Tibial artery (tissue), 4 donors: ENCODE measurements at regions not wholly inside any gene's neighbourhood (a gene's known extent, or its start where the extent isn't known, plus 50 kb on each side); places are given as distances from the start of the nearest gene placed in this dataset.
A peak's percentile ranks its signal among the peaks of the same experiment; 100 is the strongest.

Experiments used
- DNase-seq, 2 donors: peaks; one replicate each; pipeline ENCODE4 v3.0.0-alpha.2; 2019
- H3K27ac ChIP-seq, 2 donors: fragments of 200-600 bp; sonication (generic) in 1 of 2; 1 replicate in 1 of 2; 2 replicates in 1 of 2; pipeline ENCODE4 v1.5.1; 2018 to 2019; ENCODE audit warnings: mild to moderate bottlenecking in 1 of 2
- H3K27me3 ChIP-seq, 2 donors: fragments of 200-600 bp; sonication (generic) in 1 of 2; one replicate each; pipeline versions ENCODE4 v1.5.1 to v1.6.0; 2016 to 2019
- H3K36me3 ChIP-seq, 3 donors: fragments of 200-600 bp; sonication (generic) in 2 of 3; one replicate each; pipeline ENCODE4 v1.5.1; 2016 to 2019; ENCODE audit warnings: mild to moderate bottlenecking in 2 of 3
- H3K4me1 ChIP-seq, 4 donors: fragments of 200-600 bp; sonication (generic) in 2 of 4; 1 replicate in 3 of 4; 2 replicates in 1 of 4; pipeline ENCODE4 v1.5.1; 2016 to 2019
- H3K4me3 ChIP-seq, 2 donors: fragments of 200-600 bp; sonication (generic) in 1 of 2; 1 replicate in 1 of 2; 2 replicates in 1 of 2; pipeline ENCODE4 v1.5.1; 2018 to 2019; ENCODE audit warnings: mild to moderate bottlenecking in 2 of 2
- H3K9me3 ChIP-seq, 3 donors: fragments of 200-600 bp; sonication (generic) in 1 of 3; one replicate each; pipeline ENCODE4 v1.5.1; 2016 to 2019
- CTCF ChIP-seq, 2 experiments: fragments of 200-600 bp in 1 of 2; fragments of 450-650 bp in 1 of 2; IDR thresholded peaks; one replicate each; pipeline ENCODE4 v1.5.1; 2017 to 2019; ENCODE audit warnings: antibody characterized with exemption in 2 of 2, mild to moderate bottlenecking in 1 of 2, moderate library complexity in 1 of 2
- intact Hi-C: fragments of 100-400 bp; cut with DNase I; formaldehyde crosslinking; loops from one replicate; pipeline ENCODE4 v1.15.0; 2023; ENCODE audit warnings: low total_unique reads

DNA sequence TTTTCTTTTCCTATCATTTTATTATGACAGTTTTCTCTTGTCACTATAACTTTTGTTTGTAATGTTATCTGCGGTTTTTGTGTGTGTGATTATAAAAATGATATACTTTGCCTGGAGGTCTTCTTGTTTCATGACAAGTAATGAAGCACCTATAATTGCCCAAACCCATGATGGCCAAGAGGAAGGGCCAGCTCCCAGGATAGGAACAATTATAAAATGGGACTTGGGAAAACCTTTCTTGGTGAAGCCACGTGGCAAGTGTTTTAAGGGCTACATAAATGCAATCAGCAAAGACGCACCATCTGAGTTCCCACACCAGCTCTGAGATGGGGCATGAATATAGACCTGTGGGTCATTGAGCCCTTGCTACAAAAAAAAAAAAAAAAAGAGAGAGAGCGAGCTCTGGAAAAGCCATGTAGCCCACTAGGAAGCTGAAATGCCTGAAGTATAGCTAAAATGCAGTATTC lies 462.6 kb upstream of the RUNX1 start:
- no peaks in the 10 kb centered on the region for H3K9me3 ChIP-seq
- intact Hi-C loops, result no loop called here
- peaks cover 0 to 4% of the 10 kb centered on the region in 2 donors for H3K27me3 ChIP-seq
- H3K36me3 ChIP-seq, result no peaks in the 10 kb centered on the region
- H3K4me1 ChIP-seq, result no peaks in the 10 kb centered on the region
- H3K4me3 ChIP-seq, result no peak overlapping the region
- no peak for TF ChIP-seq CTCF (IDR thresholded peaks at IDR 0.05)
- H3K27ac ChIP-seq, result no peak overlapping the region
- DNase-seq, result no peak

DNA sequence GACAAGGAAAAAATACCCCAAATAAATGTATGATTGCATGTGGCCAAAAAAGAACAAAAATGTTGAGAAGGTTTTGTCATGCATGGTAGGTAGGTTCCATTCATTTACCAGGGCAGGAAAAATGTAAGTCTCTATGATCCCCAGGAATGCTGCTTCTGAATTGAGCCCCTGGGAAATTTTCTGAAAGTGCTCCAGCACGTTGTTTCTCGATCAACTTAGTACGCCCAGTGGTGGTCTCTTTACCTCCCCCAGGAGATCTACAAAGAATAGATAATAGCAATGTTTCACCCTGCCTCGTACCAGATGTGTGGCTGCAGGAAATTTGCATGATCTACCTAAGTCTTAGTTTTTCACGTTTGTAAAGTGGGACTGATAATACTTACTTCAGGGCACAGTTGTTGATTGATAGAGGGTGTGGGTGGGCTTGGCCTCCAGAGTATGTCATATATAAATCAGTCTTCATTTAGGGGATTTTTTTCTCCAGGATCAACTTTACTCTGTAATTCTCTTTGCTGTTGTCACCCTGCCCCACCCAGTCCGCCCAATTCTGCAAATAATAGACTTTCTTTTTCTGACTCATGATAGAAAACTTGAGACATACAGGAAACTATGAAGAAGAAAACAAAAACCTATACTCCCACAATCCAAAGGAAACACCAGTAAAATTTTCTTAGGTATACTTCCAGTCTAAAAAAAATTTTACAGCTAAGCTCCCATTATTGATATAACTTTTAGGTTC lies 462.0 kb upstream of the RUNX1 start:
- no peak overlapping the region for H3K4me3 ChIP-seq
- no peaks in the 10 kb centered on the region for H3K9me3 ChIP-seq
- DNase-seq, result no peak
- TF ChIP-seq CTCF (IDR thresholded peaks at IDR 0.05), result no peak
- no peak overlapping the region for H3K27ac ChIP-seq
- H3K4me1 ChIP-seq, result no peaks in the 10 kb centered on the region
- intact Hi-C loops, result no loop called here
- H3K27me3 ChIP-seq, result peaks cover 0 to 4% of the 10 kb centered on the region in 2 donors
- H3K36me3 ChIP-seq, result no peaks in the 10 kb centered on the region

- intact Hi-C loops, result no loop called here
- TF ChIP-seq CTCF (IDR thresholded peaks at IDR 0.05), result no peak
- DNase-seq, result no peak
- no peaks in the 10 kb centered on the region for H3K4me1 ChIP-seq
- H3K27me3 ChIP-seq, result peaks cover 0 to 4% of the 10 kb centered on the region in 2 donors
- no peaks in the 10 kb centered on the region for H3K36me3 ChIP-seq
- no peaks in the 10 kb centered on the region for H3K9me3 ChIP-seq
- no peak overlapping the region for H3K27ac ChIP-seq
- H3K4me3 ChIP-seq, result no peak overlapping the region
These were observed 461.2 kb upstream of the RUNX1 start for GRCh38 chr21:35510294-35510693.

GRCh38 chr21:35509001-35509704 lies 460.1 kb upstream of the RUNX1 start:
- TF ChIP-seq CTCF (IDR thresholded peaks at IDR 0.05), result no peak

DNA sequence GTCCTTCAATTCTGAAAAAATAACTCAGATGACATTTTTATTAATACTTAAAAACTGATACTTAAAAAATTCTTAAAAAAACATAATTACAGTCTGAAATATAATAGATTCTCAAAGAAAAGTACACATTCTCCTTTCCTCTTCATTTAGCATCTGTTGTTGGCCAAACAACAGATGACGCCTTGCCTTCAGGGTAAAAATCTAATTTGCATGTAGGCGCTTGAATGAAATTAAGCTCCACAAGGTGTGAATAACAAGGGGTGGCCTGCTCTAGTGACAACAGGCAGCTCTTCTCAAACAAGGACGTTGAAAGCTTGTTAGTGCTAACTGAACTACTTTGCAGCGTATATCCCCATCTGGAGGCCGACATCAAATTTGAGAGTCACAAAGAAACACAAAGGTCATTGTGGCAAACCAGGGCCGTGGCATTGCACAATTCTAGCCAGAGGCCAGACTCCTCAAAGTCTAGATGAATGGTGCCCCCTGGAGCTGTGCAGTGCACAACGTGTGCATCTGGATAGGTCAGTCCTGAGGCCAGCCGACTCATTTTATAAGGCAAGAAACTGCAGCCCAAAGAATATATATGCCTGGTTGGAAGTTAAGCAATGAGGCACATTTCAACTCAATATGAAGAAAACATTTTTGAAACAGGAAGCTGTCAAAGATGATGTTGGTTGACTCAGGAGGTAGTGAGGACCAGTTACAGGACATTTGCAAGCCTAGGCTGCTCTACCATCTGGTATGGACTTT lies 459.2 kb upstream of the RUNX1 start:
- peak; percentile 79 to 81 for DNase-seq
- intact Hi-C loops, result no loop called here
- Histone ChIP-seq H3K4me3 (no peak overlapping the region), H3K27ac (no peak overlapping the region), H3K9me3 (no peaks in the 10 kb centered on the region), H3K36me3 (no peaks in the 10 kb centered on the region), H3K27me3 (peaks cover 0 to 4% of the 10 kb centered on the region in 2 donors), H3K4me1 (no peaks in the 10 kb centered on the region)
- TF ChIP-seq CTCF (IDR thresholded peaks at IDR 0.05), result peak in 1 of 2 experiments; percentile 18

More at GRCh38 chr21:35509001-35509704, 460.1 kb upstream of the RUNX1 start:
- peak in 1 of 2 donors; percentile 35 for DNase-seq
- intact Hi-C loops, result no loop called here
- Histone ChIP-seq H3K9me3 (no peaks in the 10 kb centered on the region), H3K4me3 (no peak overlapping the region), H3K36me3 (no peaks in the 10 kb centered on the region), H3K4me1 (no peaks in the 10 kb centered on the region), H3K27ac (no peak overlapping the region), H3K27me3 (peaks cover 0 to 4% of the 10 kb centered on the region in 2 donors)
